Hepatocyte (in vitro differentiated cells): ENCODE measurements at regions not wholly inside any gene's neighbourhood (a gene's known extent, or its start where the extent isn't known, plus 50 kb on each side); places are given as distances from the start of the nearest gene placed in this dataset.
"Not testable (repeated sequence)": the region's sequence is repeated elsewhere in the genome, so short reads cannot be mapped to it uniquely, and the experiment has no call there.

ENCODE experiments used
- DNase-seq: peaks from one replicate; pipeline ENCODE4 v3.0.0-alpha.2; 2016; ENCODE audit warnings: low spot score
- H2AFZ ChIP-seq: fragments of 200-600 bp; sonication (generic); 2 replicates; pipeline ENCODE4 v1.6.0; 2016; ENCODE audit warnings: antibody characterized with exemption, mild to moderate bottlenecking
- H3K27ac ChIP-seq: fragments of 200-600 bp; sonication (generic); 2 replicates; pipeline ENCODE4 v1.5.1; 2016; ENCODE audit warnings: mild to moderate bottlenecking
- H3K27me3 ChIP-seq: fragments of 200-600 bp; sonication (generic); 2 replicates; pipeline ENCODE4 v1.6.1; 2016
- H3K36me3 ChIP-seq: fragments of 200-600 bp; sonication (generic); replicated peaks from 2 replicates; pipeline ENCODE4 v1.5.1; 2016; ENCODE audit warnings: low read depth; ENCODE audit not compliant: insufficient read depth
- H3K4me1 ChIP-seq: fragments of 200-600 bp; sonication (generic); 2 replicates; pipeline ENCODE4 v1.5.1; 2016; ENCODE audit warnings: mild to moderate bottlenecking, moderate library complexity; ENCODE audit not compliant: insufficient read depth
- H3K4me2 ChIP-seq: fragments of 200-600 bp; sonication (generic); 2 replicates; pipeline ENCODE4 v1.6.0; 2016
- H3K4me3 ChIP-seq: fragments of 200-600 bp; sonication (generic); 2 replicates; pipeline ENCODE4 v1.5.1; 2016; ENCODE audit warnings: mild to moderate bottlenecking
- H3K79me2 ChIP-seq: fragments of 200-600 bp; sonication (generic); 2 replicates; pipeline ENCODE4 v1.6.0; 2017; ENCODE audit warnings: mild to moderate bottlenecking
- H3K9me2 ChIP-seq: fragments of 200-600 bp; sonication (generic); replicated peaks from 2 replicates; pipeline ENCODE4 v1.6.0; 2017; ENCODE audit warnings: mild to moderate bottlenecking; ENCODE audit not compliant: insufficient read depth
- H3K9me3 ChIP-seq: fragments of 200-600 bp; sonication (generic); 2 replicates; pipeline ENCODE4 v1.5.1; 2016; ENCODE audit warnings: low read depth, mild to moderate bottlenecking
- H4K20me1 ChIP-seq: fragments of 200-600 bp; sonication (generic); 2 replicates; pipeline ENCODE4 v1.6.0; 2016; ENCODE audit warnings: mild to moderate bottlenecking; ENCODE audit not compliant: insufficient read depth, poor library complexity, severe bottlenecking
- EZH2 ChIP-seq: fragments of 200-600 bp; sonication (generic); IDR thresholded peaks from 2 replicates; pipeline ENCODE4 v1.6.1; 2016; ENCODE audit warnings: antibody characterized with exemption, mild to moderate bottlenecking, borderline replicate concordance
- EZH2phosphoT487 ChIP-seq: fragments of 200-600 bp; sonication (generic); IDR thresholded peaks from one replicate; pipeline ENCODE4 v1.6.1; 2018; ENCODE audit warnings: antibody characterized with exemption, mild to moderate bottlenecking, low read depth, moderate library complexity; ENCODE audit not compliant: unreplicated experiment, severe bottlenecking
- WGBS: methylation state at CpG from one replicate; pipeline ENCODE4 v1.1.6; 2016; ENCODE audit warnings: low lambda C conversion rate; ENCODE audit errors: missing lambda C conversion rate; 5-methylcytosine and 5-hydroxymethylcytosine counted together
- TF ChIP-seq, protein P1 (sequence below): fragments of 200-600 bp; sonication (generic); IDR thresholded peaks from 2 replicates; pipeline ENCODE4 v1.5.1; 2016; ENCODE audit warnings: antibody characterized with exemption, mild to moderate bottlenecking; ENCODE audit not compliant: poor library complexity

DNA sequence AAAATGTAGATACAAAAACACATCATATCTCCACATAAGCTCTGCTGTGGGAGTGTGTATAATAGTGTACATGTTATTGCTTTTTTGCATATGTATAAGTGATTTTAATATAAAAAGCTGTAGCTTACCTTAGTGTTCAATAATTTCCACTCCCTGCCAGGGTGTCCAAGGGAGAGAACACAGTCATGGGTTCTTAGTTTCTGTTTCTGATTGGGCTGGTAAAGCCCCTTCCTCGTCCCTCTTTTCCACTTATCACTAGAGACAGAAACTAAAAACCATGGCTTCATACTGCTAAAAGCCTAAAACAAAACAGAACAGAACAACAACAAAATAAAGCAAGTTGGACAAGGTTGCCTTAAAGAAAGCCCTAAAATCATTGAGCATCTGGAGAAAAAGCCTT lies 74.4 kb upstream of the S1PR3 start:
- 88% methylated on average over 1 of the region's 1 CpG for WGBS
- Histone ChIP-seq H3K27ac (no peak overlapping the region), H4K20me1 (no peaks in the 10 kb centered on the region), H3K79me2 (no peaks in the 10 kb centered on the region), H3K4me1 (no peaks in the 10 kb centered on the region), H3K9me3 (no peaks in the 10 kb centered on the region), H3K4me2 (no peak overlapping the region), H2AFZ (no peak overlapping the region), H3K36me3 (no peaks in the 10 kb centered on the region), H3K4me3 (no peak overlapping the region), H3K9me2 (no peaks in the 10 kb centered on the region), H3K27me3 (no peaks in the 10 kb centered on the region)
- TF ChIP-seq, protein P1, sequence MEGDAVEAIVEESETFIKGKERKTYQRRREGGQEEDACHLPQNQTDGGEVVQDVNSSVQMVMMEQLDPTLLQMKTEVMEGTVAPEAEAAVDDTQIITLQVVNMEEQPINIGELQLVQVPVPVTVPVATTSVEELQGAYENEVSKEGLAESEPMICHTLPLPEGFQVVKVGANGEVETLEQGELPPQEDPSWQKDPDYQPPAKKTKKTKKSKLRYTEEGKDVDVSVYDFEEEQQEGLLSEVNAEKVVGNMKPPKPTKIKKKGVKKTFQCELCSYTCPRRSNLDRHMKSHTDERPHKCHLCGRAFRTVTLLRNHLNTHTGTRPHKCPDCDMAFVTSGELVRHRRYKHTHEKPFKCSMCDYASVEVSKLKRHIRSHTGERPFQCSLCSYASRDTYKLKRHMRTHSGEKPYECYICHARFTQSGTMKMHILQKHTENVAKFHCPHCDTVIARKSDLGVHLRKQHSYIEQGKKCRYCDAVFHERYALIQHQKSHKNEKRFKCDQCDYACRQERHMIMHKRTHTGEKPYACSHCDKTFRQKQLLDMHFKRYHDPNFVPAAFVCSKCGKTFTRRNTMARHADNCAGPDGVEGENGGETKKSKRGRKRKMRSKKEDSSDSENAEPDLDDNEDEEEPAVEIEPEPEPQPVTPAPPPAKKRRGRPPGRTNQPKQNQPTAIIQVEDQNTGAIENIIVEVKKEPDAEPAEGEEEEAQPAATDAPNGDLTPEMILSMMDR: no peak
- TF ChIP-seq EZH2phosphoT487: no peak
- TF ChIP-seq EZH2: no peak
- no peak for DNase-seq

DNA sequence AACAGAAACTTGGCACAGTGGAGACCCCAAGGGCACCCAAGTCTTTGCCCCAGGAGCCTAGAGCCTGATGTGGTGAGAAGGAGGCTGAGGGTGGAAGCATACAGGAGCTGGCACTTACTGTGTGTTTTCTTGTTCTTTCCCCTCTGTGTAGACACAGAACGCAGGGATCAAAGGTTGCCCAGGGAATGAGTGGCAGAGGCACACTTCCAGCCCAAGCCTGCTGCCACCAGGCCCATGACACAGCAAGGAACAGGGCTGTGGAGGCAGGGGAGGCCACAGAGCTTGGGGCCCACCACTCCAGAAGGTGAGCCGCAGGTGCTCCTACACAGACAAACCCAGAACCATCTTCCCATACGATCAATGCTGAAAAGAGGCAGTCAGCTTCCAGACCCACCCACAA lies 73.9 kb upstream of the S1PR3 start:
- no peak for DNase-seq
- H3K27ac ChIP-seq: no peak overlapping the region

DNA sequence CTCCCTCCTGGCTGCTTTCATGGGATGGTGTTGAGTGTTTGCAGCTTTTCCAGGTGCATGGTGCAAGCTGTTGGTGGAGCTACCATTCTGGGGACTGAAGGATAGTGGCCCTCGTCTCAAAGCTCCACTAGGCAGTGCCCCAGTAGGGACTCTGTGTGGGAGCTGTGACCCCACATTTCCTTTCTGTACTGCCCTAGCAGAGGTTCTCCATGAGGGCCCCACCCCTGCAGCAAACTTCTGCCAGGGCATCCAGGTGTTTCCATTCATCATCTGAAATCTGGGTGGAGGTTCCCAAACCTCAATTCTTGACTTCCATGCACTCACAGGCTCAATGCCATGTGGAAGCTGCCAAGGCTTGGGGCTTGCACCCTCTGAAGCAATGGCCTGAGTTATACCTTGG lies 72.7 kb upstream of the S1PR3 start:
- H3K9me2 ChIP-seq, H3K27ac ChIP-seq, H2AFZ ChIP-seq, H3K4me3 ChIP-seq, H3K4me2 ChIP-seq, H4K20me1 ChIP-seq, DNase-seq, H3K36me3 ChIP-seq, H3K4me1 ChIP-seq, H3K27me3 ChIP-seq, H3K79me2 ChIP-seq, H3K9me3 ChIP-seq: not testable (repeated sequence)
- WGBS: 79% methylated on average over 1 of the region's 1 CpG

More for the DNA sequence above, 73.9 kb upstream of the S1PR3 start:
- Histone ChIP-seq H3K4me2 (no peak overlapping the region), H3K4me1 (no peaks in the 10 kb centered on the region), H4K20me1 (no peaks in the 10 kb centered on the region), H2AFZ (no peak overlapping the region), H3K27me3 (no peaks in the 10 kb centered on the region), H3K4me3 (no peak overlapping the region), H3K9me3 (no peaks in the 10 kb centered on the region), H3K79me2 (no peaks in the 10 kb centered on the region), H3K9me2 (no peaks in the 10 kb centered on the region), H3K36me3 (no peaks in the 10 kb centered on the region)
- WGBS: 93% methylated on average over 3 of the region's 3 CpGs
- TF ChIP-seq EZH2phosphoT487: no peak
- no peak for TF ChIP-seq EZH2
- TF ChIP-seq, protein P1: no peak

DNA sequence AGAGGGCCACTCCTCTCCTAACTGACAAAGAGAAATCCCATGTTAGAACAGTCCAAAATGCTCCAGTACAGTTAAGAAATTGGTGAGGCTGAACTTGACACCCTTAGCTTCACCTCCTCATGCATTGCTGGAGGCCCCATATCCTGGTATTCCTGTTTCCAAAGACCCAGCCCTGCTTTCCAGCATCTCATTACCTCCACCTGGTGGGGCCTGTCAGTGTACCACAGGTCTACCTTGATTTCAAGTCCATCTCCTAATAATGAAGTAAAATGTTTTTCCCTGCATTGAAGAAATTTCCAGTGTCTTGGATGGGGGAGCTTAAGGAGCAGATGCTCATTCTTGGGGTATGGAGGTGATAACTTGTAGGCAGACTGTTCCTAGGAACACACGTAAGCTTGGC lies 70.6 kb upstream of the S1PR3 start:
- no peaks in the 10 kb centered on the region for H3K4me1 ChIP-seq
- WGBS: 97% methylated on average over 1 of the region's 1 CpG

More for the DNA sequence above, 70.6 kb upstream of the S1PR3 start:
- no peak overlapping the region for H3K4me3 ChIP-seq
- TF ChIP-seq EZH2phosphoT487: no peak
- DNase-seq: no peak
- H3K4me2 ChIP-seq: no peak overlapping the region
- no peaks in the 10 kb centered on the region for H3K79me2 ChIP-seq
- no peaks in the 10 kb centered on the region for H3K27me3 ChIP-seq
- no peak overlapping the region for H2AFZ ChIP-seq
- no peaks in the 10 kb centered on the region for H3K9me2 ChIP-seq
- H3K36me3 ChIP-seq: no peaks in the 10 kb centered on the region
- no peaks in the 10 kb centered on the region for H3K9me3 ChIP-seq
- H4K20me1 ChIP-seq: no peaks in the 10 kb centered on the region
- no peak overlapping the region for H3K27ac ChIP-seq
